Eye (tissue), 1 donor: ENCODE measurements at regions not wholly inside any gene's neighbourhood (a gene's known extent, or its start where the extent isn't known, plus 50 kb on each side); places are given as distances from the start of the nearest gene placed in this dataset.
A peak's percentile ranks its signal among the peaks of the same experiment; 100 is the strongest.

Experiments used
- DNase-seq: peaks from one replicate; pipeline ENCODE4 v3.0.0-alpha.2; 2015

- no peak for DNase-seq
Observed at GRCh38 chr20:48194583-48194982, 409.3 kb upstream of the SULF2 start.

GRCh38 chr20:48193627-48194425, 408.5 kb upstream of the SULF2 start:
- DNase-seq = no peak

GRCh38 chr20:48192109-48192508, 406.8 kb upstream of the SULF2 start:
- no peak for DNase-seq

- DNase-seq = no peak
Observed at GRCh38 chr20:48191200-48191599, 405.9 kb upstream of the SULF2 start.

- peak; percentile 64 for DNase-seq
Observed at GRCh38 chr20:48190757-48191156, 405.5 kb upstream of the SULF2 start.

GRCh38 chr20:48189181-48189580, 403.9 kb upstream of the SULF2 start:
- no peak for DNase-seq

GRCh38 chr20:48187851-48188250, 402.6 kb upstream of the SULF2 start:
- no peak for DNase-seq

GRCh38 chr20:48186915-48187314, 401.6 kb upstream of the SULF2 start:
- DNase-seq = peak; percentile 46

GRCh38 chr20:48186447-48186846, 401.2 kb upstream of the SULF2 start:
- no peak for DNase-seq

GRCh38 chr20:48184229-48184628, 398.9 kb upstream of the SULF2 start:
- DNase-seq = no peak

GRCh38 chr20:48181261-48181935, 396.1 kb upstream of the SULF2 start:
- no peak for DNase-seq

- DNase-seq = peak; percentile 62
Observed at GRCh38 chr20:48180618-48181017, 395.3 kb upstream of the SULF2 start.

- no peak for DNase-seq
Observed at GRCh38 chr20:48180024-48180423, 394.7 kb upstream of the SULF2 start.

GRCh38 chr20:48178633-48179032, 393.4 kb upstream of the SULF2 start:
- DNase-seq = no peak

GRCh38 chr20:48177058-48177457, 391.8 kb upstream of the SULF2 start:
- no peak for DNase-seq

GRCh38 chr20:48176139-48176538, 390.9 kb upstream of the SULF2 start:
- no peak for DNase-seq

- DNase-seq = no peak
Observed at GRCh38 chr20:48175261-48175660, 390.0 kb upstream of the SULF2 start.

GRCh38 chr20:48172357-48172702, 387.0 kb upstream of the SULF2 start:
- DNase-seq = no peak

GRCh38 chr20:48171626-48172356, 386.5 kb upstream of the SULF2 start:
- DNase-seq = no peak

GRCh38 chr20:48171071-48171470, 385.8 kb upstream of the SULF2 start:
- DNase-seq = no peak

GRCh38 chr20:48170625-48171024, 385.3 kb upstream of the SULF2 start:
- DNase-seq = no peak

GRCh38 chr20:48169650-48170225, 384.5 kb upstream of the SULF2 start:
- DNase-seq = no peak

- DNase-seq = no peak
Observed at GRCh38 chr20:48166082-48166835, 381.0 kb upstream of the SULF2 start.
